ENCODE measurements at regions not wholly inside any gene's neighbourhood (a gene's known extent, or its start where the extent isn't known, plus 50 kb on each side); places are given as distances from the start of the nearest gene placed in this dataset.

DNA sequence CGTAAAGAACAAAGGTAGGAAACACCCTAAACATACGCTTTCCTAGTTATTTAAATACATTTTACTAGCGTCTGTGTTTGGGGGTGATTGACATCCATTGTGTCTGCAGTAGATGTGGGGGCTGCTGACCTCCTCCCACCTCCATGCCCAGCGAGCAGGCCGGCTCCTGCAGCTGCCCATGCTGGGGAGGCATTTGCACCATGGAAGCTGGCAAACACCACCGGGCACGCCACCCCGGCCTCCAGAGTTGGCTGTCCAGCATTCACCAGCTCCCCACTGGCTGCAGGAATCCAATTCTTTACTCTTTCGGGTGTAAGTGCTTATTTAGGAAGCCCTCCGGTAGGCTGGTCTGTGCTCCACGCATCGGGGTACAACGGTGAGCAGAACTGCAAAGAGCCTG, 115.4 kb upstream of the USP29 start (continued):
- no peak for TF ChIP-seq SIX5 (IDR thresholded peaks at IDR 0.05; ENCODE audit: low read depth, low read length)

GRCh38 chr19:57008432-57008831, 111.4 kb upstream of the USP29 start:
- Histone ChIP-seq H3K14ac (ENCODE audit: insufficient read length) (no peak overlapping the region), H2BK20ac (ENCODE audit: low read length) (no peak overlapping the region), H3K9ac (replicated peaks in 1 of 4; ENCODE audit: extremely low read depth in 1 of 4, low read depth in 3 of 4, low read length in 3 of 4) (no peak overlapping the region), H4K8ac (ENCODE audit: extremely low read depth, insufficient read depth, low read length) (no peak overlapping the region), H3K79me1 (ENCODE audit: low read depth, low read length) (no peaks in the 10 kb centered on the region), H4K20me1 (replicated peaks in 1 of 2; ENCODE audit: control insufficient read depth in 1 of 2, insufficient read depth in 2 of 2, low read length in 2 of 2) (peaks cover 0 to 2% of the 10 kb centered on the region in 2 experiments), H3K56ac (replicated peaks; ENCODE audit: insufficient read length, low read depth, low read length) (no peak overlapping the region), H4K5ac (ENCODE audit: insufficient read length, low read depth, low read length) (no peak overlapping the region), H3K23me2 (ENCODE audit: low read depth, low read length) (peaks cover 8% of the 10 kb centered on the region; the same call in 1 of the 2 replicates), H3K27me3 (replicated peaks in 1 of 4; ENCODE audit: control insufficient read depth in 3 of 4, extremely low read depth in 1 of 4, insufficient read depth in 3 of 4, low read length in 3 of 4) (no peaks in the 10 kb centered on the region), H3K36me3 (ENCODE audit: control insufficient read depth in 2 of 4, insufficient read depth in 4 of 4, low read length in 3 of 4) (0 out of 8 replicates have a peak, but pooled peaks cover 0 to 3% (median 0%) of the 10 kb centered on the region in 4 experiments), H2BK5ac (ENCODE audit: low read depth, low read length) (no peak overlapping the region), H2AFZ (ENCODE audit: low read length) (no peak overlapping the region), H3K79me2 (ENCODE audit: control insufficient read depth in 1 of 2, insufficient read depth in 2 of 2, low read length in 2 of 2) (no peaks in the 10 kb centered on the region), H3K23ac (ENCODE audit: insufficient read length) (no peak overlapping the region), H4K91ac (replicated peaks; ENCODE audit: insufficient read length, low read length) (no peak overlapping the region), H2BK15ac (ENCODE audit: low read length) (no peak overlapping the region), H3K27ac (ENCODE audit: low read depth, low read length) (no peak overlapping the region), H2AK5ac (ENCODE audit: low read depth, low read length) (no peak overlapping the region), H3K18ac (ENCODE audit: extremely low read depth, low read length) (no peak overlapping the region), H2BK12ac (ENCODE audit: low read depth, low read length) (no peak overlapping the region), H3K4me3 (ENCODE audit: extremely low read depth in 1 of 4, insufficient read depth in 2 of 4, low read depth in 3 of 4, low read length in 4 of 4) (no peak overlapping the region), H2BK120ac (replicated peaks; ENCODE audit: low read depth, low read length) (no peak overlapping the region), H3K9me3 (ENCODE audit: insufficient read depth in 2 of 2, low read depth in 1 of 2, low read length in 1 of 2) (peaks cover 47 to 75% of the 10 kb centered on the region in 2 experiments), H3K4me1 (replicated peaks in 1 of 4; ENCODE audit: control insufficient read depth in 3 of 4, insufficient read depth in 4 of 4, low read length in 3 of 4) (no peaks in the 10 kb centered on the region), H3K4me2 (ENCODE audit: insufficient read depth in 1 of 2, low read depth in 2 of 2, low read length in 2 of 2) (no peak overlapping the region), H3K4ac (replicated peaks; ENCODE audit: insufficient read length, low read depth, low read length) (no peak overlapping the region)
- no peak for FAIRE-seq
- ChIA-PET CTCF (ENCODE audit: partially characterized antibody) (no interaction called here), POLR2A (ENCODE audit: partially characterized antibody) (no interaction called here)
- 59% methylated on average over 6 of the region's 6 CpGs; no CpG with 5 or more reads in 1 of the 2 experiments for WGBS, 2 experiments (ENCODE audit: extremely low coverage in 1 of 2, insufficient coverage in 1 of 2, insufficient read length in 1 of 2, insufficient replicate concordance in 2 of 2, low coverage in 1 of 2, low lambda C conversion rate in 2 of 2, missing lambda C conversion rate in 1 of 2)
- no peak for DNase-seq (ENCODE audit: low read depth in 1 of 2, low spot score in 2 of 2)
- TF ChIP-seq PHF8 (conservative IDR thresholded peaks at IDR 0.05; ENCODE audit: low read depth, low read length) (no peak), CEBPB (IDR thresholded peaks at IDR 0.05; ENCODE audit: low read depth, low read length) (no peak), SIX5 (IDR thresholded peaks at IDR 0.05; ENCODE audit: low read depth, low read length) (no peak), SUZ12 (IDR thresholded peaks at IDR 0.05; ENCODE audit: low read length) (no peak), YY1 (IDR thresholded peaks at IDR 0.05; ENCODE audit: low read depth, low read length) (no peak), KDM5A (IDR thresholded peaks at IDR 0.05; ENCODE audit: low read length) (no peak)
